ENCODE measurements at regions not wholly inside any gene's neighbourhood (a gene's known extent, or its start where the extent isn't known, plus 50 kb on each side); places are given as distances from the start of the nearest gene placed in this dataset.

DNA sequence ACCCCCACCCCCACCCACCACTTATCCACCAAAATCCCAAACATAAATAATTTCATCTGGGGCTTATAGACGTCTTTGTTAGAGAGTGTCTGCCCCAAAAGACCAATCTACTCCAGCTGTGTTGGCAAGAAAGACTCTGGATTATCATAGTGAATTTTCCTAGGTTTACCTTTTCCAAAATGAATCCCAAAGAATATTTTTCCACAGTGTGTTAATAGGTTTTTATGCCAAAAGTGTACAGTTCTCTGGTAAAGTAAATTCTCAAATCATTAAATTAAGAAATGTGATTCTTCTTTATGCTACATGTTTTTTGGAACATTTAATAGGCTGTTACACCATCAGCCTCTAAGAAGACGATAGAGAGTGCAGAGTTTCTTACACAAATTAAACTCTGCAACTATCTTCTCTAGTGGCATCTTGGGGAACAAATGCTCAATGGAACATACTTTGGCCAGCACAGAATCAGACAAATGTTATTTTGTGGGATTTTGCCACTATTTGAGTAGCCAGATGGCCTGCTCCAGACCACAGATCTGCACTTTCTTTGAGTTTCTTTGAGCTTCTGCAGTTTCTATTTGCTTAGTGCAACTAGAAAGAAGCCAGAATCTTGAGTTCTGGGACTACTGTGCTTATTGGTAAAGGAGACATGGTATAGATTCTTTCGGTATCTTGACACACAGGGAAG is 206.0 kb downstream of the KIT start:
- intact Hi-C loops (cut with micrococcal nuclease): no loop called here
- DNase-seq (no peak), ATAC-seq (ENCODE audit: low read depth) (no peak)
- no TSS peak for BruUV-seq (replicated peaks)
- Histone ChIP-seq H4K8ac (ENCODE audit: low read depth in 2 of 2, low read length in 2 of 2) (no peak overlapping the region), H3K18ac (ENCODE audit: low read depth, low read length) (no peak overlapping the region), H3K79me1 (ENCODE audit: low read depth in 1 of 2, low read length in 2 of 2) (no peaks in the 10 kb centered on the region), H3K4me3 (ENCODE audit: insufficient read depth, low read depth, low read length) (no peak overlapping the region), H2BK120ac (ENCODE audit: low read depth, low read length) (no peak overlapping the region), H3K56ac (ENCODE audit: extremely low read depth, insufficient read depth, low read length) (no peak overlapping the region), H2BK20ac (ENCODE audit: low read depth, low read length) (no peak overlapping the region), H4K5ac (ENCODE audit: low read depth, low read length) (no peak overlapping the region), H4K91ac (ENCODE audit: insufficient read depth, low read depth, low read length) (no peak overlapping the region), H2AFZ (replicated peaks; ENCODE audit: low read length, poor library complexity) (no peak overlapping the region), H3K14ac (replicated peaks; ENCODE audit: low read depth, low read length) (no peak overlapping the region), H3K27me3 (ENCODE audit: control insufficient read depth, insufficient read depth, low read length) (peaks cover 14% of the 10 kb centered on the region), H4K20me1 (ENCODE audit: insufficient read depth, low read length) (no peaks in the 10 kb centered on the region), H2AK9ac (replicated peaks; ENCODE audit: low read depth, low read length, poor library complexity) (no peak overlapping the region), H3K9me3 (ENCODE audit: control insufficient read depth, insufficient read depth, low read length) (no peaks in the 10 kb centered on the region; the same call in 1 of the 2 replicates), H2BK5ac (ENCODE audit: low read depth, low read length, poor library complexity, severe bottlenecking) (no peak overlapping the region), H3K36me3 (ENCODE audit: control insufficient read depth, insufficient read depth, low read length) (no peaks in the 10 kb centered on the region), H3K9ac (ENCODE audit: low read depth, low read length) (no peak overlapping the region), H3K4me2 (ENCODE audit: low read depth, low read length) (no peak overlapping the region), H3K23ac (ENCODE audit: low read depth, low read length) (no peak overlapping the region), H3K4me1 (ENCODE audit: control insufficient read depth, insufficient read depth, low read length) (0 out of 2 replicates have a peak, but pooled peaks cover 2% of the 10 kb centered on the region), H3K4ac (ENCODE audit: low read depth, low read length) (no peak overlapping the region), H3K27ac (ENCODE audit: insufficient read depth, low read length) (no peak overlapping the region), H2BK15ac (ENCODE audit: low read depth, low read length) (no peak overlapping the region), H2AK5ac (ENCODE audit: low read depth, low read length) (no peak overlapping the region), H3K9me1 (ENCODE audit: insufficient read depth, low read length) (no peaks in the 10 kb centered on the region)
- dilution Hi-C loops (cut with HindIII; ENCODE audit: low sequenced_read_pairs, unreplicated experiment): no loop called here
- no peak for TF ChIP-seq RCOR1 (IDR thresholded peaks at IDR 0.05; ENCODE audit: insufficient replicate concordance, low read length)
- TF ChIP-seq, protein P1, sequence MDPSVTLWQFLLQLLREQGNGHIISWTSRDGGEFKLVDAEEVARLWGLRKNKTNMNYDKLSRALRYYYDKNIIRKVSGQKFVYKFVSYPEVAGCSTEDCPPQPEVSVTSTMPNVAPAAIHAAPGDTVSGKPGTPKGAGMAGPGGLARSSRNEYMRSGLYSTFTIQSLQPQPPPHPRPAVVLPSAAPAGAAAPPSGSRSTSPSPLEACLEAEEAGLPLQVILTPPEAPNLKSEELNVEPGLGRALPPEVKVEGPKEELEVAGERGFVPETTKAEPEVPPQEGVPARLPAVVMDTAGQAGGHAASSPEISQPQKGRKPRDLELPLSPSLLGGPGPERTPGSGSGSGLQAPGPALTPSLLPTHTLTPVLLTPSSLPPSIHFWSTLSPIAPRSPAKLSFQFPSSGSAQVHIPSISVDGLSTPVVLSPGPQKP (IDR thresholded peaks at IDR 0.05; ENCODE audit: borderline replicate concordance, low read depth, low read length): no peak
- TF ChIP-seq BHLHE40 (IDR thresholded peaks at IDR 0.05; ENCODE audit: low read depth, low read length): no peak
- TF ChIP-seq POLR2A (IDR thresholded peaks at IDR 0.05; ENCODE audit: low read depth, low read length): no peak
- no peak for TF ChIP-seq CEBPB (IDR thresholded peaks at IDR 0.05; ENCODE audit: low read depth, low read length)
- TF ChIP-seq, protein P2, sequence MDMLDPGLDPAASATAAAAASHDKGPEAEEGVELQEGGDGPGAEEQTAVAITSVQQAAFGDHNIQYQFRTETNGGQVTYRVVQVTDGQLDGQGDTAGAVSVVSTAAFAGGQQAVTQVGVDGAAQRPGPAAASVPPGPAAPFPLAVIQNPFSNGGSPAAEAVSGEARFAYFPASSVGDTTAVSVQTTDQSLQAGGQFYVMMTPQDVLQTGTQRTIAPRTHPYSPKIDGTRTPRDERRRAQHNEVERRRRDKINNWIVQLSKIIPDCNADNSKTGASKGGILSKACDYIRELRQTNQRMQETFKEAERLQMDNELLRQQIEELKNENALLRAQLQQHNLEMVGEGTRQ (IDR thresholded peaks at IDR 0.05; ENCODE audit: low read depth, low read length): no peak
- TF ChIP-seq RAD21 (IDR thresholded peaks at IDR 0.05; ENCODE audit: low read length): no peak
- TF ChIP-seq NFE2L2 (IDR thresholded peaks at IDR 0.05; ENCODE audit: low read depth, low read length): no peak
- TF ChIP-seq MAZ (IDR thresholded peaks at IDR 0.05; ENCODE audit: borderline replicate concordance, low read depth, low read length): no peak
- TF ChIP-seq MAFK (IDR thresholded peaks at IDR 0.05; ENCODE audit: low read depth, low read length): no peak
- no peak for TF ChIP-seq CHD1 (IDR thresholded peaks at IDR 0.05; ENCODE audit: low read depth, low read length)
- no peak for TF ChIP-seq SMC3 (IDR thresholded peaks at IDR 0.05; ENCODE audit: low read depth, low read length)
- TF ChIP-seq FOS (IDR thresholded peaks at IDR 0.05; ENCODE audit: low read depth, low read length): no peak
- TF ChIP-seq RFX5 (IDR thresholded peaks at IDR 0.05; ENCODE audit: low read depth, low read length): no peak
- TF ChIP-seq, protein P3, sequence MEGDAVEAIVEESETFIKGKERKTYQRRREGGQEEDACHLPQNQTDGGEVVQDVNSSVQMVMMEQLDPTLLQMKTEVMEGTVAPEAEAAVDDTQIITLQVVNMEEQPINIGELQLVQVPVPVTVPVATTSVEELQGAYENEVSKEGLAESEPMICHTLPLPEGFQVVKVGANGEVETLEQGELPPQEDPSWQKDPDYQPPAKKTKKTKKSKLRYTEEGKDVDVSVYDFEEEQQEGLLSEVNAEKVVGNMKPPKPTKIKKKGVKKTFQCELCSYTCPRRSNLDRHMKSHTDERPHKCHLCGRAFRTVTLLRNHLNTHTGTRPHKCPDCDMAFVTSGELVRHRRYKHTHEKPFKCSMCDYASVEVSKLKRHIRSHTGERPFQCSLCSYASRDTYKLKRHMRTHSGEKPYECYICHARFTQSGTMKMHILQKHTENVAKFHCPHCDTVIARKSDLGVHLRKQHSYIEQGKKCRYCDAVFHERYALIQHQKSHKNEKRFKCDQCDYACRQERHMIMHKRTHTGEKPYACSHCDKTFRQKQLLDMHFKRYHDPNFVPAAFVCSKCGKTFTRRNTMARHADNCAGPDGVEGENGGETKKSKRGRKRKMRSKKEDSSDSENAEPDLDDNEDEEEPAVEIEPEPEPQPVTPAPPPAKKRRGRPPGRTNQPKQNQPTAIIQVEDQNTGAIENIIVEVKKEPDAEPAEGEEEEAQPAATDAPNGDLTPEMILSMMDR (conservative IDR thresholded peaks at IDR 0.05; ENCODE audit: low read depth, low read length): no peak
- TF ChIP-seq MXI1 (IDR thresholded peaks at IDR 0.05; ENCODE audit: borderline replicate concordance, low read depth, low read length): no peak
- WGBS, 2 experiments (ENCODE audit: extremely low coverage in 2 of 2, insufficient read length in 1 of 2): no CpG with 5 or more reads among the region's 3 CpGs
- POLR2A ChIA-PET (ENCODE audit: unreplicated experiment): no interaction called here
- CTCF ChIA-PET: no interaction called here
- in situ Hi-C loops (cut with MboI; ENCODE audit: low sequenced_read_pairs): no loop called here

All from IMR-90 (cell line).